Activated CD4-positive, alpha-beta memory T cell treated with anti-CD3 and anti-CD28 coated beads for 36 hours (primary cell): ENCODE measurements at regions not wholly inside any gene's neighbourhood (a gene's known extent, or its start where the extent isn't known, plus 50 kb on each side); places are given as distances from the start of the nearest gene placed in this dataset.

ENCODE experiments used
- CTCF ChIA-PET: fragments of 350-600 bp; sonication (Branson Sonifier 250); formaldehyde crosslinking; loops from one replicate; lab custom pipeline; 2021; ENCODE audit warnings: antibody characterized with exemption, inconsistent platforms; lab: Charles Lee
- POLR2A ChIA-PET: fragments of 350-600 bp; sonication (Branson Sonifier 250); formaldehyde crosslinking; loops from one replicate; lab custom pipeline; 2021; ENCODE audit warnings: antibody characterized with exemption; lab: Charles Lee
- DNase-seq: peaks from one replicate; pipeline ENCODE4 v3.0.0-alpha.2; 2020
- H3K27ac Mint-ChIP-seq: one replicate; pipeline ENCODE4 v1.8.0; 2021; ENCODE audit warnings: mixed read lengths
- H3K27me3 Mint-ChIP-seq: one replicate; pipeline ENCODE4 v1.8.0; 2021; ENCODE audit warnings: mixed read lengths
- H3K36me3 Mint-ChIP-seq: one replicate; pipeline ENCODE4 v1.8.0; 2021; ENCODE audit warnings: mixed read lengths
- H3K4me1 Mint-ChIP-seq: one replicate; pipeline ENCODE4 v1.8.0; 2021; ENCODE audit warnings: low read depth, mixed read lengths
- H3K4me3 Mint-ChIP-seq: one replicate; pipeline ENCODE4 v1.8.0; 2021; ENCODE audit warnings: mild to moderate bottlenecking, mixed read lengths
- H3K9me3 Mint-ChIP-seq: one replicate; pipeline ENCODE4 v1.8.0; 2021; ENCODE audit warnings: mixed read lengths
- intact Hi-C: fragments of 100-400 bp; cut with micrococcal nuclease; formaldehyde crosslinking; loops from one replicate; pipeline ENCODE4 v1.15.1; 2023

DNA sequence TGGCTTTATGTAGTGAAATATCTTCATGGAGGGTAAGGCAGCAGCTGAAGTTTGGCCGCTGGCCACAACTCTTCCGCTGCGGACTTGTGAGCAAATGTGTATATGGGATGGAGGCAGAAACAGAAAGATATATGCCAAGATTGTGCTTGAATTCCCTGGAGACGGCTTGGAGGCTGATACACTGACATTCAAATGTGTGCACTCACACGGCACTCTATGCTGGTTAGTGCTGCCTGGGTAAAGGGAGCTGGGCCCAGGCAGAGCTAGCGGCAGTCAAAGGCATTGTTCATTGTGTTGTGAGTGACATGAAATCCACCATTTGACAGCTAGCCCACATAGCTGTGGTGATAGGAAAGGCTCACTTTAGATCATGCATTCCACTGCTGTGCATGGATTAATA is 202.7 kb downstream of the CLIC5 start:
- Mint-ChIP-seq H3K27ac (no peak overlapping the region), H3K4me1 (peaks cover 38% of the 10 kb centered on the region), H3K36me3 (peaks cover 3% of the 10 kb centered on the region), H3K27me3 (peaks cover 7% of the 10 kb centered on the region), H3K9me3 (peaks cover 2% of the 10 kb centered on the region), H3K4me3 (no peak overlapping the region)
- POLR2A ChIA-PET, result interaction anchor here (0.6 to 1.1 kb wide), 4 partner anchors 9 to 485 kb away, joined by 3 to 4 read pairs (median 4); no protein-coding TSS in a partner anchor
- DNase-seq, result no peak
- intact Hi-C loops, result no loop called here
- CTCF ChIA-PET, result no interaction called here

DNA sequence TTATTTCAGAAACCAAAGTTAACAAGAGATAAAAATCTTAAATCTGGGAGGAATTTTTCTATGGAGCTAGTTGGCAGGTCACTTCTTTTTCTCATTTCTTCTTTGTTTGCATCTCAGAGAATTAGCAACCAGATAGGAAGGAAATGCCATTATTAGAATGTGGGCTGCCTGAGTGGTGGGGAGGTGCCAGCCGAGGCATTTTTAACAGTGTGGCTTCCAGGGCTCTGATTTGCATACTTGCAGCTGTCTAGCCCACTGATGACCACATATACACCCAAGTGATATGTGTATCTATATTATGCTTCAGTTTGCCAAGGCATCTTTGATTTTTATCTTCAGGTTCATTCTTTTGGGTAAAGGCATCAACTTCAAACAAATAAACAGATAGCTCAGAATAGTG is 206.7 kb downstream of the CLIC5 start:
- H3K27ac Mint-ChIP-seq, result no peak overlapping the region
- no peak for DNase-seq
- intact Hi-C loops, result loop anchor here (10.0 kb wide), 1 partner anchor 644 kb away; no protein-coding TSS in a partner anchor
- H3K36me3 Mint-ChIP-seq, result no peaks in the 10 kb centered on the region
- no peak overlapping the region for H3K4me3 Mint-ChIP-seq
- no peaks in the 10 kb centered on the region for H3K9me3 Mint-ChIP-seq
- CTCF ChIA-PET, result interaction anchor here (1.1 kb wide), 1 partner anchor 121 kb away, joined by 3 read pairs; no protein-coding TSS in a partner anchor
- POLR2A ChIA-PET, result no interaction called here
- peaks cover 7% of the 10 kb centered on the region for H3K27me3 Mint-ChIP-seq
- H3K4me1 Mint-ChIP-seq, result peaks cover 5% of the 10 kb centered on the region

DNA sequence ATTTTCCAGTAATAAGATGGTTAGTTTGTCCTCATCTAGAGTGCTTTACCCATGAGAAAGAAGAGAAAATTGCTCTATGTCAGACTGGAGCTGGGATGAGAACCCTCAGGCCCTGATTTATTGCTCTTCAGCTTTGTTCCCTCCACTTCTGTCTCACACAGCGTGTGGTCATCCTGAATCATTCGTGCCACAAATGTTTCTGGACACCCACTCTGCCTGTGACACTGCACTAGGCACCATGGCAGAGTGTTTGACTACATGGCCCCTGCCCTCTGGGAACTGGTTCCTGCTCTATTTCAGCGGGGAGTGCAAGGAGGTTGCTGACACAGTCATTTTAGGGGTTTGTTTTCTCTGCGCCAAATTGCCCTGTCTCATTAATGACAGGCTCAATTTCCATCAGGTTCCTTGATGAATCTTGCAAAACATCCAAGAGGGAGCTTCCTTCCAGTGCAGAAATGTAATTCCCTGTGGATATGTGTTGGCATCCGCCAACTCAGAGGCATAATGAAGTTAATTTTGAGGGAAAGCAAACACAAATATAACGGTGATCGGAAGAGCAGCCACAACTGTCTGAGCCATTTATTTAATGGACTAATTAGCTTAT is 207.5 kb downstream of the CLIC5 start:
- DNase-seq, result no peak
- Mint-ChIP-seq H3K4me1 (no peaks in the 10 kb centered on the region), H3K4me3 (no peak overlapping the region), H3K9me3 (no peaks in the 10 kb centered on the region), H3K36me3 (no peaks in the 10 kb centered on the region), H3K27me3 (peaks cover 7% of the 10 kb centered on the region), H3K27ac (no peak overlapping the region)
- ChIA-PET CTCF (interaction anchor here (1.0 to 1.1 kb wide), 2 partner anchors 28 to 122 kb away, joined by 3 read pairs; no protein-coding TSS in a partner anchor), POLR2A (no interaction called here)
- intact Hi-C loops, result loop anchor here (10.0 kb wide), 1 partner anchor 643 kb away; no protein-coding TSS in a partner anchor

DNA sequence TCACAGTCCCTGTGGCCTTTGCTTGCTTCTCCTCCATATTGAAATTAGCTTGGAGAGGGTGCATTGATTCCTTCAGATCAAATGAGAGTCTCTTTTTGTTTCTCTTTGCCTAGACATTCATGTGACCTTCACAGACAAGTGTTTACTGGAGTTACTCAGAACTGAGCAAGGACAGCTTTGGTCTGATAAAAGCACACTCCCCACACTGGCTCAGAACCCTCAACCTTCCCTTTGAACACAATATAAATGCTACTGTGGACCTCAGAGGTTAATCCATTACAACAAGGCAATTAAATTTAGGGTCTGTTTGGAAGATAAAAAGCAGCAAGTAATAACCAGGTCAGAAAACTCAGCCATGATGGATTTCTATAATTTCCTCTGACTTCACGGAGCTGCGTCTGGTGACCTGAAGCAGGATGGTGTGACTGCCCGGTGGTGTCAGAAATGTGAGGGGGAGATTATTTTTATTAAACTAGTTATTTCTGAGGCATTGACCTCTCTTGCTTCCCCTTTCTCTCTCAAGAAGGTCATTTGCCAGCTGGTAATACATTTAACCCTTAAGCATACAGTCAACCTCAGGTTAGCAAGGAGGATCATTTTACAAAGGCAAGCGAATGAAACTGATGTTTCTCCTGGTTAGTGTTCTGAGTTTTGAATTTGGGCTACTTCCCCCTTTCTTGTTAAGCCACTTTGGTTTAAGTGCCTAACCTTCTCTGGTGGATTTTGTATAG is 208.2 kb downstream of the CLIC5 start:
- ChIA-PET POLR2A (interaction anchor here (0.9 kb wide), 1 partner anchor 8 kb away, joined by 9 read pairs; no protein-coding TSS in a partner anchor), CTCF (interaction anchor here (1.0 kb wide), 1 partner anchor 29 kb away, joined by 3 read pairs; no protein-coding TSS in a partner anchor)
- Mint-ChIP-seq H3K4me1 (no peaks in the 10 kb centered on the region), H3K4me3 (no peak overlapping the region), H3K9me3 (no peaks in the 10 kb centered on the region), H3K27me3 (peaks cover 4% of the 10 kb centered on the region), H3K27ac (no peak overlapping the region), H3K36me3 (no peaks in the 10 kb centered on the region)
- intact Hi-C loops, result loop anchor here (10.0 kb wide), 1 partner anchor 643 kb away; no protein-coding TSS in a partner anchor
- DNase-seq, result no peak

DNA sequence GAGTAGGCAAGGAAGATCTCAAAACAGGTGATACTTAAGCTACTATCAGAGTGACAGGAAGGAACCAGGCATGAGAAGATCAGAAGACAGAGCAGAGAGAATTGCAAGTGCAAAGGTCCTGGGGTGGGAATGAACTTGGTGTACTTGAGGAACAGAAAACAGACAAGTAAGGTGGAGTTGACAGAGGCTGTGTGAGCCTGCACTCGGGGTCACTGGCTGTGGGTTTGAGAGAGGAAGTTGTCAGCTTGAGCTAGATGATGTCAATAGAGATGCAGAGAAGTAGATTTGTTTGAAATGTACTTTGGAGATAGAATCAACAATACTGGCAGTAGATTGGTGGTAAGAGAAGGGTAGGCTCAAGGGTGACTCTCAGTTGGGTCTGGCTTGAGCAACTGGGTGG is 209.5 kb downstream of the CLIC5 start:
- no peaks in the 10 kb centered on the region for H3K4me1 Mint-ChIP-seq
- no peak overlapping the region for H3K27ac Mint-ChIP-seq
- DNase-seq, result no peak
- no peak overlapping the region for H3K4me3 Mint-ChIP-seq
- no peaks in the 10 kb centered on the region for H3K9me3 Mint-ChIP-seq
- H3K27me3 Mint-ChIP-seq, result no peaks in the 10 kb centered on the region
- ChIA-PET POLR2A (interaction anchor here (0.9 kb wide), 1 partner anchor 24 kb away, joined by 3 read pairs; no protein-coding TSS in a partner anchor), CTCF (no interaction called here)
- H3K36me3 Mint-ChIP-seq, result no peaks in the 10 kb centered on the region
- intact Hi-C loops, result loop anchor here (10.0 kb wide), 1 partner anchor 641 kb away; no protein-coding TSS in a partner anchor

DNA sequence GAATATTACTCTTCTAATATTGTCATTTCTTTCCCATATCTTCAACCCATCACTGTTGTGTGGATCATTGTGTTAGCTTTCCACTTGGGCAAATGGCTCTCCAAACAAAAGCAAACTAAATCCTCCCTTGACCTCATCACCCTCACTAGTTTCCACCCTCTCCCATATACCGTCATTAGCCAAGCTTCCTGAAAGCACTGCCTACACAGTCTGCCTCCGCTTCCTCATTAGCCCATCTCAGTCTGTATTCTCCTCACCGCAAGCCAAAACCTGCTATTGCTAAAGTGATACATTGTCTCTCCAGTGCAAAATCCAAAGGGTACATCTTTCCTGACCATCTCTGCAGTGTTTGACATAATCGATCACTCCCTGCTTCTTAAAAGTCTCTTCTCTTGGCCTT is 212.6 kb downstream of the CLIC5 start:
- Mint-ChIP-seq H3K9me3 (no peaks in the 10 kb centered on the region), H3K27ac (no peak overlapping the region), H3K36me3 (no peaks in the 10 kb centered on the region), H3K27me3 (peaks cover 3% of the 10 kb centered on the region), H3K4me3 (no peak overlapping the region), H3K4me1 (no peaks in the 10 kb centered on the region)
- intact Hi-C loops, result loop anchor here (5.0 to 10.0 kb wide), 5 partner anchors 209 to 638 kb away; no protein-coding TSS in a partner anchor
- POLR2A ChIA-PET, result interaction anchor here (0.6 to 4.1 kb wide), 7 partner anchors 10 to 121 kb away, joined by 3 to 25 read pairs (median 4); no protein-coding TSS in a partner anchor
- peak; percentile 29 for DNase-seq
- CTCF ChIA-PET, result interaction anchor here (1.3 kb wide), 1 partner anchor 88 kb away, joined by 4 read pairs; no protein-coding TSS in a partner anchor

DNA sequence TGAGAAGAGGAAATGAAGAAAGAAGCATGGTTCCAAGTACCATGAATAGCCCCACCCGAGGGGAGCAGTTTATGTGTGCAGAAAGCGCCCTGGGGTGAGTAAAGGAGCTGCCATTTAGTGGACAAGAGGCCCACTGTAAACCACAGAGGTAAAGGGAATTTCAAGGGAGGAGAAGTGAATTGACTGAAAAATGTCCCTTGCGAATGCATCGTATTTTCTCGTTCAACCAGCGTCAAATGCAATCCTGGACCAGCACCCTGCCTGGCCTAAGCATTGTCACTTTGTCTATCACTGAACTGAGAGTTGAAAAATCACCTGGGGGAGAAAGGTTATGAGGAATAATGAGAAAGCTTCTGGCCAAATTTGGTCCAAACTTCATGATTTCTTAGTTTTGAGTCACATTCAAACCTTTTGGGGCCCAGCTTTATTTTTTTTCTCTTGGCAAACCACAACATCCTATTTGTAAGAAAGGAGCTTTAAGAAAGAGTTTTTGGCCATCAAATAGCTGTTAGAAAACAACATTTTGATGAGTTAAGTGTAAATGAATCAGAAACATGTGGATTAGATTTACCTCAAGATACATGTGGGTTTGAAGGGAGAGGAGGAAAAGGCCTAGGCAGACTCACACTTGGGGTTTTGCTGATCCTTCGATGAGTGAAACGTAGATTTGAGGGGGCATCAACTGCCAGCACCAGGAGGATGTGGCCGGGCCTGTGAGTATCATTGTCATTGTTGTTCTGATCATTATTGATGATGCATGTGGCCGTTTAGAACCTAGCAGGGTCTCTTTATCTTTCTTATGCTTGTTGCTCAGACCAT is 214.0 kb downstream of the CLIC5 start:
- no peak overlapping the region for H3K4me3 Mint-ChIP-seq
- H3K27me3 Mint-ChIP-seq, result peaks cover 8% of the 10 kb centered on the region
- H3K4me1 Mint-ChIP-seq, result no peaks in the 10 kb centered on the region
- ChIA-PET CTCF (interaction anchor here (0.7 to 1.9 kb wide), 6 partner anchors 29 to 141 kb away, joined by 3 to 11 read pairs (median 6); no protein-coding TSS in a partner anchor), POLR2A (interaction anchor here (0.6 to 4.1 kb wide), 22 partner anchors 10 to 380 kb away, joined by 3 to 25 read pairs (median 6); no protein-coding TSS in a partner anchor)
- H3K36me3 Mint-ChIP-seq, result no peaks in the 10 kb centered on the region
- no peaks in the 10 kb centered on the region for H3K9me3 Mint-ChIP-seq
- intact Hi-C loops, result loop anchor here (1.0 to 10.0 kb wide), 13 partner anchors 10 to 637 kb away; no protein-coding TSS in a partner anchor
- H3K27ac Mint-ChIP-seq, result no peak overlapping the region
- peak; percentile 84 for DNase-seq

DNA sequence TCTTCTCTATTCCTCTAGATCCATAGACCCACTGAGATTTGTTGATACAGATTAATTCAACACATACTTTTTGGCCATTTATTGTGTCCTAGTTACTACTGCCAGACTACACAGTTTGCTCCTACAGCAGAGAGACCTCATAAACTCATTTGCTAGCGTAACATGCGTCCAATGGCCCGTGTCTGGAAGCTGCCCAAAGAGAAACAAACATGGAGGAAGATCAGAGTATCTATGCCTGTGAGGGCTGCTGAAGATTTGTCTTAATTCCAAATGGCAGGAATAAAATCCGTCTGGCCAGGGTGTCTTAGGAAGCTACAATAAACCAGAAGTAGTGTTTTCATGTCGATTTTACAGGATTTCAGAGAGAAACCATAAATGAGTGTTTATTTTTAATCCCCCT is 214.7 kb downstream of the CLIC5 start:
- no peak overlapping the region for H3K4me3 Mint-ChIP-seq
- no peak for DNase-seq
- H3K27ac Mint-ChIP-seq, result no peak overlapping the region
- H3K9me3 Mint-ChIP-seq, result no peaks in the 10 kb centered on the region
- intact Hi-C loops, result loop anchor here (1.0 to 10.0 kb wide), 7 partner anchors 64 to 636 kb away; no protein-coding TSS in a partner anchor
- no peaks in the 10 kb centered on the region for H3K36me3 Mint-ChIP-seq
- POLR2A ChIA-PET, result interaction anchor here (1.2 to 4.1 kb wide), 14 partner anchors 9 to 217 kb away, joined by 3 to 25 read pairs (median 8); no protein-coding TSS in a partner anchor
- H3K27me3 Mint-ChIP-seq, result peaks cover 8% of the 10 kb centered on the region
- no peaks in the 10 kb centered on the region for H3K4me1 Mint-ChIP-seq
- CTCF ChIA-PET, result interaction anchor here (0.7 to 1.9 kb wide), 5 partner anchors 30 to 140 kb away, joined by 3 to 11 read pairs (median 6); no protein-coding TSS in a partner anchor

DNA sequence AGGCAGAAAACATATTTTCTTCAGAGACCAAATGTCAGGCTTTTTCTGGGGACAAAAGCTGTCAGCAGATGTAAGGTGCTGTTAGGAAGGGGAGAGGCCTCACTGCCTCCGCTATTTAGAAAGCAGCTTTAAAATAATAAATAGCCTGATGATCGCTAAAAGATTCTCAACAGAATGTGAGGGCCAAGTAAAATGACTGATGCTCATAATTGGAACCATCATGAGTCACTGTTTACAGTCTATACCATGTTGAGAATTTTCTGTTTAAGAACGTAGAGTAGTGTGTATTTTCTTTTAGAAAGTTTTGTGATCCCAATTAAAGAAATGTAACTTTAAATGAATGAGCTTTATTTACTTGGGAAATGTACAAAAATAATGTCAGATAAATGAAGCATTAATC is 220.0 kb downstream of the CLIC5 start:
- peaks cover 10% of the 10 kb centered on the region for H3K27me3 Mint-ChIP-seq
- POLR2A ChIA-PET, result interaction anchor here (0.6 kb wide), 1 partner anchor 54 kb away, joined by 3 read pairs; no protein-coding TSS in a partner anchor
- intact Hi-C loops, result no loop called here
- H3K36me3 Mint-ChIP-seq, result no peaks in the 10 kb centered on the region
- H3K4me3 Mint-ChIP-seq, result no peak overlapping the region
- no peak overlapping the region for H3K27ac Mint-ChIP-seq
- H3K9me3 Mint-ChIP-seq, result no peaks in the 10 kb centered on the region
- CTCF ChIA-PET, result no interaction called here
- H3K4me1 Mint-ChIP-seq, result peaks cover 20% of the 10 kb centered on the region
- no peak for DNase-seq

DNA sequence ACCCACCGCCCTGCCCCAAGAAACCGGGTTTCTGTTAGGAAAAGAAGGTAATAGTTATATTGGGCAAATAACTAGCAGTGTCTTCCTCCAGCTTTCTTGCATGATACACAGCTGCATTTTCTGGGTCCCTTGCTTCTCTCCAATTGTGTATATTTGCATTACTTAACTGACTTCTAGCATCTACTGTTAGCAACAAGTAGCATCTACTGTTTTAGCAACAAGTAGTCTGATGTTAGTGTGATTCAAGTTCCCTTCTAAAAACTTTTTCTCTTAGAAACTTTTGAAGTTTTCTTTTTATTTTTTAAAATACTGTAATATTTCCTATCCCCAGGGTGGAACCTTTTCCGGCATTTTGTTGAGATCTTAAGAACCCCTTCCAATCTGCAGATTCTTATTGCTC is 221.2 kb downstream of the CLIC5 start:
- H3K36me3 Mint-ChIP-seq, result no peaks in the 10 kb centered on the region
- peaks cover 26% of the 10 kb centered on the region for H3K4me1 Mint-ChIP-seq
- no peaks in the 10 kb centered on the region for H3K9me3 Mint-ChIP-seq
- intact Hi-C loops, result no loop called here
- no peak for DNase-seq
- H3K27ac Mint-ChIP-seq, result no peak overlapping the region
- ChIA-PET CTCF (no interaction called here), POLR2A (no interaction called here)
- no peak overlapping the region for H3K4me3 Mint-ChIP-seq
- H3K27me3 Mint-ChIP-seq, result peaks cover 10% of the 10 kb centered on the region
